Lower leg skin (tissue), 4 donors: ENCODE measurements at regions not wholly inside any gene's neighbourhood (a gene's known extent, or its start where the extent isn't known, plus 50 kb on each side); places are given as distances from the start of the nearest gene placed in this dataset.
A peak's percentile ranks its signal among the peaks of the same experiment; 100 is the strongest.

ENCODE experiments used
- DNase-seq, 2 donors: peaks; one replicate each; pipeline ENCODE4 v3.0.0-alpha.2; 2019; ENCODE audit warnings: low spot score in 2 of 2
- H3K4me3 ChIP-seq: fragments of 200-600 bp; sonication (generic); 2 replicates; pipeline ENCODE4 v1.5.1; 2017; ENCODE audit warnings: mild to moderate bottlenecking, low read depth; ENCODE audit not compliant: poor library complexity, severe bottlenecking
- CTCF ChIP-seq, 3 donors: fragments of 450-650 bp; IDR thresholded peaks; one replicate each; pipeline ENCODE4 v1.5.1; 2016; ENCODE audit warnings: antibody characterized with exemption in 3 of 3, mild to moderate bottlenecking in 3 of 3, moderate library complexity in 2 of 3
- POLR2A ChIP-seq, 2 donors: fragments of 450-650 bp; IDR thresholded peaks; one replicate each; pipeline ENCODE4 v1.6.1; 2016 to 2017; ENCODE audit warnings: antibody characterized with exemption in 2 of 2, mild to moderate bottlenecking in 1 of 2, moderate library complexity in 1 of 2
- WGBS, 2 donors: methylation state at CpG; one replicate each; pipeline ENCODE4 v1.1.5; 2018; 5-methylcytosine and 5-hydroxymethylcytosine counted together
- intact Hi-C: fragments of 100-400 bp; cut with DNase I; formaldehyde crosslinking; loops from one replicate; pipeline ENCODE4 v1.15.0; 2023; ENCODE audit warnings: low total_unique reads

- TF ChIP-seq POLR2A (IDR thresholded peaks at IDR 0.05) (no peak), CTCF (IDR thresholded peaks at IDR 0.05) (no peak)
- no peak overlapping the region for H3K4me3 ChIP-seq
- WGBS, 2 donors: 40 to 51% methylated on average over 4 of the region's 4 CpGs
- peak in 1 of 2 donors; percentile 38 for DNase-seq
- intact Hi-C loops: no loop called here
Measured at GRCh38 chr5:155278532-155278931, 265.0 kb downstream of the KIF4B start.

DNA sequence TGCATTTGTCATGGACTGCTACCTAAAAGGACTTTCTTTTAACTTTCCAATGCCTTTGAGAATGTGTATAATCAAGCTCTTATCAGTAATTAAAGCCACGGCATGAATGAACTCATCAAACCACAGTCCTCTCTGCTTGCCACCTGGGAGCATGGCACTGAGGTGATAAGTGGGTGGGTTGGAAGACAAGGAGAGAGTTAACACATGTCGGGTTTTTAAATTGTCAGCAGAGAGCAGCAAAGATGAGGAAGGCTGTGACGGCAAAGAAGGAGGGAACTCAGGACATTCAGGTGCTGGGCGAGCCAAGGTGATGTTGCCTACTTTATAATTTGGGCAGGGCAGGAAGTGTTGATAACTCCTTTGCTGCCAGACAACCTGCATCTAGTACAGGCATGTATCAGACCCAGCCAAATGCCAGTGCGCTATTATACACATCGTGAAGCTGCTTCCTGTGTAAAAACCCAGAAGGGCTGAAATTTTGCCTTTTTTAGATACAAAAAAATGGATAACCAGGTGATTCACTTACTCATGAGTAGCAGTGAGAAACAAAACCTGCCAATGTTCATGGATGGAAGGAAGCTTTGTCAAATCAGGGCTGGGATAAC is 269.1 kb downstream of the KIF4B start:
- 29 to 43% methylated on average over 6 of the region's 6 CpGs for WGBS, 2 donors
- DNase-seq: no peak
- no peak for TF ChIP-seq POLR2A (IDR thresholded peaks at IDR 0.05)
- no peak for TF ChIP-seq CTCF (IDR thresholded peaks at IDR 0.05)
- H3K4me3 ChIP-seq: no peak overlapping the region
- intact Hi-C loops: no loop called here

DNA sequence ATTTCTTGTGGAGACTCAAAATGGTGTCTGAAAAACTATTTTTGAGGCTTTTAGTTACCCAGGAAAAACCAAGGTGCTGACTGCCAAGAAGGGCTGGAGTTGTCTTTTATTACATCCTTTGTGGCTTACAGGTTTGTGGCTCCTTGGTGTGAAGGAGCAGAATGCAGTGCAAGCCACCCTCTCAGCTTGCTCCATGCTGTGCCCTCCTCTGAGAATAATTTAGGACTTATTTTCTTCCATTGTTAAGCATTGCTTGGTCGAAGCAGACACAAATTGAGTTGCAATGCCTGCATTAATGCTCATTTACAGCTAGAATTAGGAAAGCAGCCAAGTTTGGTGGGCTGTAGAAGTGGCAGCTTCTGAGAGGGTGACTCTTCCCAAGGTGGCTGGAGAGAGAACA is 272.2 kb downstream of the KIF4B start:
- WGBS, 2 donors: 55 to 69% methylated on average over 1 of the region's 1 CpG
- intact Hi-C loops: no loop called here
- H3K4me3 ChIP-seq: no peak overlapping the region
- DNase-seq: no peak
- TF ChIP-seq POLR2A (IDR thresholded peaks at IDR 0.05): no peak
- TF ChIP-seq CTCF (IDR thresholded peaks at IDR 0.05): no peak

- TF ChIP-seq CTCF (IDR thresholded peaks at IDR 0.05) (no peak), POLR2A (IDR thresholded peaks at IDR 0.05) (no peak)
Measured at GRCh38 chr5:155290937-155291336, 277.4 kb downstream of the KIF4B start.

GRCh38 chr5:155293605-155294178 is 280.1 kb downstream of the KIF4B start:
- no peak overlapping the region for H3K4me3 ChIP-seq
- WGBS, 2 donors: 65 to 74% methylated on average over 4 of the region's 4 CpGs
- no peak for DNase-seq
- intact Hi-C loops: no loop called here
- TF ChIP-seq POLR2A (IDR thresholded peaks at IDR 0.05) (no peak), CTCF (IDR thresholded peaks at IDR 0.05) (no peak)

More at GRCh38 chr5:155290937-155291336, 277.4 kb downstream of the KIF4B start:
- no peak for DNase-seq
- H3K4me3 ChIP-seq: no peak overlapping the region
- intact Hi-C loops: no loop called here
- 44 to 59% methylated on average over 1 of the region's 1 CpG for WGBS, 2 donors

DNA sequence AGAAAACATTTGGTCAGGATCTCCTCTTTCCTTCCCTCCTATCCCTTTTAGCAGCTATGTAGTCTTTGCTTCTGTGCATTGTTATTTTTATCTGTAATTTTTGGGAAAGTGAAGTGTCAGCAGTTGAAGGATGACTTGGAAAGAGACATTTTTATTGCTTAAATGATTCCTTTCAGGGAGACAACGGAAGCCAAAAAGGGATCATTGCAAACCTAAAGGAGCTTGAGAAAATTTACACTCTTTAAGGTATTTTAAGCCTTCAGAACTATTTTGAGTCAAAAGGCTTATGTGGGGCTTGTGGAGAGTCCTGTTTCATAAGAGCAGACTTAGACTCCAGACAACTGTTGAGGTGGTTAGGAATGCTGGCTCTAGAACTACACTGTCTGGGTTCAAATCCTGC is 281.6 kb downstream of the KIF4B start:
- DNase-seq: no peak
- WGBS, 2 donors: 26 to 63% methylated on average over 1 of the region's 1 CpG
- intact Hi-C loops: no loop called here
- no peak for TF ChIP-seq CTCF (IDR thresholded peaks at IDR 0.05)
- no peak for TF ChIP-seq POLR2A (IDR thresholded peaks at IDR 0.05)
- no peak overlapping the region for H3K4me3 ChIP-seq
